GM21515 (cell line): ENCODE measurements at regions not wholly inside any gene's neighbourhood (a gene's known extent, or its start where the extent isn't known, plus 50 kb on each side); places are given as distances from the start of the nearest gene placed in this dataset.
"Not testable (repeated sequence)": the region's sequence is repeated elsewhere in the genome, so short reads cannot be mapped to it uniquely, and the experiment has no call there.

Source experiments
- ATAC-seq: cut with Tn5 transposase; IDR thresholded peaks from one replicate; pipeline ENCODE4 v1.9.1; 2021; ENCODE audit not compliant: unreplicated experiment

GRCh38 chr5:104050436-104050835 lies 487.8 kb upstream of the NUDT12 start:
- no peak for ATAC-seq

GRCh38 chr5:104049752-104050151 lies 487.2 kb upstream of the NUDT12 start:
- no peak for ATAC-seq

GRCh38 chr5:104048231-104048630 lies 485.6 kb upstream of the NUDT12 start:
- ATAC-seq: no peak

GRCh38 chr5:104045987-104046386 lies 483.4 kb upstream of the NUDT12 start:
- no peak for ATAC-seq

- not testable (repeated sequence) for ATAC-seq
Observed at GRCh38 chr5:104039871-104040270, 477.3 kb upstream of the NUDT12 start.

- not testable (repeated sequence) for ATAC-seq
Observed at GRCh38 chr5:104037136-104037535, 474.5 kb upstream of the NUDT12 start.

- not testable (repeated sequence) for ATAC-seq
Observed at GRCh38 chr5:104033186-104033585, 470.6 kb upstream of the NUDT12 start.

- ATAC-seq: no peak
Observed at GRCh38 chr5:104024538-104024937, 461.9 kb upstream of the NUDT12 start.

- no peak for ATAC-seq
Observed at GRCh38 chr5:104023739-104024138, 461.1 kb upstream of the NUDT12 start.

GRCh38 chr5:104019956-104020355 lies 457.4 kb upstream of the NUDT12 start:
- no peak for ATAC-seq

- no peak for ATAC-seq
Observed at GRCh38 chr5:104018299-104018698, 455.7 kb upstream of the NUDT12 start.

GRCh38 chr5:104016646-104017045 lies 454.1 kb upstream of the NUDT12 start:
- no peak for ATAC-seq

- ATAC-seq: no peak
Observed at GRCh38 chr5:104015765-104016164, 453.2 kb upstream of the NUDT12 start.

- ATAC-seq: not testable (repeated sequence)
Observed at GRCh38 chr5:104002783-104003182, 440.2 kb upstream of the NUDT12 start.

- no peak for ATAC-seq
Observed at GRCh38 chr5:104001136-104001535, 438.5 kb upstream of the NUDT12 start.

- no peak for ATAC-seq
Observed at GRCh38 chr5:103993031-103993430, 430.4 kb upstream of the NUDT12 start.

GRCh38 chr5:103990064-103990463 lies 427.5 kb upstream of the NUDT12 start:
- ATAC-seq: no peak

GRCh38 chr5:103981592-103981991 lies 419.0 kb upstream of the NUDT12 start:
- ATAC-seq: no peak

- no peak for ATAC-seq
Observed at GRCh38 chr5:103973669-103974068, 411.1 kb upstream of the NUDT12 start.

GRCh38 chr5:103966295-103966694 lies 403.7 kb upstream of the NUDT12 start:
- ATAC-seq: not testable (repeated sequence)

GRCh38 chr5:103962023-103962422 lies 399.4 kb upstream of the NUDT12 start:
- ATAC-seq: no peak

GRCh38 chr5:103953601-103954382 lies 391.2 kb upstream of the NUDT12 start:
- ATAC-seq: no peak

GRCh38 chr5:103951776-103952175 lies 389.2 kb upstream of the NUDT12 start:
- ATAC-seq: no peak
